Endometrium (tissue), 2 donors: ENCODE measurements at regions not wholly inside any gene's neighbourhood (a gene's known extent, or its start where the extent isn't known, plus 50 kb on each side); places are given as distances from the start of the nearest gene placed in this dataset.

Experiments used
- FAIRE-seq: peaks from 2 replicates; lab custom pipeline; 2012; peaks lifted over from hg19 to GRCh38; lab: Jason Lieb, UNC
- donor health status: control.
- donor health status: control.

DNA sequence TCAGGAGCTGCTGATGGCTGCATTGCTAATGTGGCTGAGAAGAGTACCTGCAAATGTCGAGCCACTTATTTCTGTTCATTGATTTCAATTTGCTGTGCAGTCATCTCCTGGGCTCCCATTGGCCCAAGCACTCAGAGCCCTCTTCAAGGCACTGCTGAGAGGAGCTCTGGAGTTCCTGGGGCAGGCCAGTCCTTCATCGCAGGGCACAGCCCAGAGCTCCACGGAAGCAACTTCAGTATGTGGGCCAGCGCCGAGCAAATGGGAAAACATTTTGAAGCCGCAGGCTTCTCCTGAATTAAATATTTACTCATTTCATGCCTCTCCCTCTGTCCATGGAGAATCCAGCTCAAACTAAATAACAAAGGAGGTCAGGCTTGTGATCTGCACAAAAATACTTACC is 383.3 kb downstream of the BCOR start:
- FAIRE-seq = no peak

DNA sequence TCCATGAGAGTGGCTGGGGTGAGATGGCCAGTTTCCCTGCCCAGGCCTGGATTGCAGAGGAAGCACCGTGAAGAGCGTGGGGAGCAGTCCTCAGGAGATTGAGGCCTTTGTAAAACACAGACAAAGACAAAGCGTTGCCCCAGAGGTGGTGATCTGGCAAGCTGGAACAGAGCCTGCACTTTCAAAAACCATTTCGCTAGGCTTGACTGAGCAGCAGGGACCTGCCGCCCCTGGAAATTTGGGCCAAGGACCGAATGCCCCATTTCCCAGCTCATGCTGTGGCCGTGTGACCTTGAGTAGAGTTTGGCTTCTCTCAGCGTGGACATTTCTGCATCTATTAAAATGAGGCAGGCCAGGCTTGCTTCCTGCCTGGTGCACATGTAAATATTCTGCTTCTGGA is 381.4 kb downstream of the BCOR start:
- FAIRE-seq = no peak

DNA sequence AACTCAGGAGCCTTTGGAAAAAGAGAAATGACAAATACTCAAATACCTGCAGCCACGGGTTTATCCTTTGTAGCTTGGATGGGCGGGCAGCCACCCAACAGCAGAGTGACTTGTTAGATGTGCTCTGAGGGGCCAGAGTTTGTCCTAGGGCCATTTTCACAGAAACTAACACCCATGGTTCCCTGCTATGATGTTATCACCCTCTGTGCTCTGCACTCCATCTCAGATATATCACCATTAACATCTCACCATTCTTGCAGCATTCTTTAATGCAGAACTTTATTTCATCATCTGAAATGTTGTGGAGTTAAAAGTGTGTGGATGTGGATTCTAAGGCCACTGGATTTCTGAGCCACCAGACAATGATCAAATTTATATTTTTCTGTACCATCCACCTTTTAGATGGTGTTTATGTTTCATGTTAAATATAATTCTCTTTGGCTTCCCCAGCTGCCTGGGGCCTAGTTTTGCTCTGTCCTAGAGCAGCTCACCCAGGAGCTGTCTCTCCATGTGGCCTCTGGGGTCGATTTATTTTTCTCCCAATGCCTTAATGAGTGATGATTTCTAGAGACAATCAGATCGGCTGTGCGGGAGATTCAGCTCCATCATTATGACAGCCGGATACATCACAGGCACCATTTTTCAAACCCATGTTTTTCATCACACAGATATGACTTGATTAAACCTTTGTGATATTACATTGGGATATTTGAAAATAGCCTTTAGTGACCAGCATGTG is 380.8 kb downstream of the BCOR start:
- no peak for FAIRE-seq

DNA sequence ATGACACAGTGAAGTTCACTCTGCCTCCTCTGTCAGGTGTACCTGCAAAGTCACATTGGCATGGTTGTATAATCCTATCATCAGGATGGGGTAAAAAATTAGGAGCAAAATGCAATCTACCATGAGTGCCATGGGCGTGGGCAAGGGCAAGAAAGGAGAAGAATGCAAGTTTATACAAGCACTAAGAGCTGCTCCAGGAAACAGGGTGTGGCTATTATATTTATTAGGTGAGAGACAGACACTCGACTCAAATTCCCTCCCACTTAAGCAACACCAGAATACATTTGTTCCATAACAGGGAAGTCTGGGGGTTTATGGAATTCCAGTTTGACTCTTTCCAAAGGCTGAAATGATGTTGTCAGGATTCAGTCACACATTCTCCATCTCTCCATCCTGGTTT is 378.8 kb downstream of the BCOR start:
- no peak for FAIRE-seq

DNA sequence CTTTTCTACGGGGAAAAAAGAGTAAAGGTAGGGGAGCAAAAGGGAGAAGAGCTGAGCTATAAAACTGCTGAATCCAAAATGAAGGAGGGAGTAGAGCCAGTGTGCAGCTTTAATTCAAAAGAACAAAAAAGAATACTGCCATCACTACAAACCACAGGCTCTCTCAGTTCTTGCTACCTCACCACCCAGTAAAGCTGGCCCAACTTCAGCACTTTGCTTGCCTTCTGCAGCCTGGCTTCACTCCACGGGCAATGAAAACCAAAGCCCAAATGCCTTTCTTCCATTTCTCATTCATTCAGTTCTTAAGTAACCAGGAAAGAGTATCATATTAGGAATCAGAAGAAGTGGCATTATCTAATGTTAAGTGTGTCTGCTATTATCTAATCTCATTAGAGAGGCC is 376.8 kb downstream of the BCOR start:
- no peak for FAIRE-seq

DNA sequence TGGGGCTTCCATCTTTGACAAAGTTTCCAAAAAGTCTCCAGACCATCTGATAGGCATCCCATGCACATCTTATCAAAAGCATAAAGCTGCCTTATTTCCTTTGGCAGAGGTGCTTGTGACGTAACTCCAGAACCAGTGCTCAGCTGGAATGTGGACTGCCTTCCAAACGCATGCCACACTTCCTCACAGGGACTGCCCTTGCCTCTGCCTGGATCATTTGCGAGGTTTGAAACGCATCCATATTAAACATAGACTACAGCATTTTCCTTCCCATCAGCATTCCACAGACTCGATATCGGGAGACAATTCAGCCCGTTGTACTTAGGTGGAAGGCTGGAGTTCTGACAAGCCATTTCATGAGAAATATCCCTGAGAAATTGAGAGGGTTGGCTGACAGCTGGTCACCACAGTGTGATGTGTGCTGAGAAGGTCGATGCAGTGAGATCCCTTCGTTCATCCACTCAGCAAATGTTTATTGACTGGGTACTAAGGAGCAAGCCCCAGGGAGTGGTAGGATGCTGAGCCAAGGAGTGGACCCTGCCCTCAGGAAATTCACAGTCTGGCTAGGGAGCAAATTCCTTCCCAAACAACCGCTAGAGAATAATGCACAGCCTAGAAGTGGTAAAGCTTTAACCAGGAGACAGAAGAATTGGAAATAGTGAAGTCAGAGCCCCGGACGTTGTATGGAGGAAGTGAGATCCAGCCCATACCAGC is 376.0 kb downstream of the BCOR start:
- no peak for FAIRE-seq

DNA sequence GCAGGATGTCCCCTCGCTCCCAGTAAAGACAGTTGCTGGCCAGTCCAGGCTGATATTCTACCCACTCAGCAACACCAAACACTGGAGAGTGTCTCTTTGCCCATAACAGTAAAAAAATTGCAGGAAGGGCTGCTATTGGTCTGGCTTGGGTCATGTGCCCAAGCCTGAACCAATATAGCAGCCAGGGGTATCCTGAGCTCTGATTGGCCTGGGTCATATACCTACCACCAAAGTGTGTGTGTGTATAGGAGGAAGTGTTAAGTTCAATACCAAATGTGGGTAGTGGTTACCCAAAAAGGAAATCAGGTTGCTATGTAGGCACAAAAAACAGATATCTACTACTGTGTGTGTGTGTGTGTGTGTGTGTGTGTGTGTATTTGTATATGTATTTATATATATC is 373.2 kb downstream of the BCOR start:
- no peak for FAIRE-seq

DNA sequence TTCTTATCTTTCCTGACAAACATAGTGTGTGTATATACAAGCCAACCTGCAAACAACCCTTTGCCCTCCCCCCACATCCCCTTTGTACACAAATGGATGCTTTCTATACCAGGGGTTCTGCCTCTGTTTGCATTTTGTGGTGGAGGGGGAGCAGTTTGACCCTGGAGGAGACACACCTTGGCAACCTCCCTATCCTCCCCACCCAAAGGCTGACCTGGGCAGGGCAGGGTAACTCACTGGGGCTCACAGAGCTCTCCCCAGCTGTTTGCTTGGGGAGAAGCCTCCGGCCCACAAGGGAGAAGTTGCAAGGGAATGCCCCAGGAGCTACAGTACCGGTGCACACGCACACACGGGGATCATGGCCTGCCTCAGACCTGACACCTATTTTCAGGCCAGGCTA is 372.6 kb downstream of the BCOR start:
- FAIRE-seq = no peak

DNA sequence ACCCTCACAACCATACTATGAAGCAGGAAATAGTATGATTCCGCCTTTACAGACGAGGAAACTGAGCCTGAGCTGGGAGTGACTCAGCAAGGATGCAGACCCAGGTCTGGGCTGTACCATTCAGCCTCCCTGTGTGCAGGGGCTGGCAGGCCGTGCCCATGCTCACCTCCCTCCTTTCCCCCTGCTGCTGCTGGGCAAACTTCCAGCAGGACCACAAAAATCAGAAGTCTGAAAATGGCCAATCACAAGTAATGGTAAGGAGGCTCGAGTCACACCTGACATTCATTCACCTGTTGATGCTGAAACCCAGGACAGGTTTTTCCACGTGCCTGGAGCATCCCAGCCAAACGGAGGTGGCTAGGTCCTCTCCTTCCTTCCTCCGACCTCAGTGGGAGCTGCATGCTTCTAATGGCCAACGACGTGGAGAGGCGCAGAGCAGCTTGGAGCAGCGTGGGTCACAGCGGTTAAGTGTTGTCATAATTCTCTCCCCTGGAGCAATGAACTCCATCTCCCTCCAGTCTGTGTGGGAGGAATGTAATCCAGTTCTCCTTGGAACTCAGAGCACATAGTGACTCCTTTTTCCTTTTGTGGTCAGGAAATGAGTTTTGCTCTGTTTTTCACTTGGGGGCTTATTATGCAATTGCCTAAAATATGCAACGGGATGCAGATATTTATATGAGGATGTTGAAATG is 371.7 kb downstream of the BCOR start:
- peak; percentile 83 for FAIRE-seq

DNA sequence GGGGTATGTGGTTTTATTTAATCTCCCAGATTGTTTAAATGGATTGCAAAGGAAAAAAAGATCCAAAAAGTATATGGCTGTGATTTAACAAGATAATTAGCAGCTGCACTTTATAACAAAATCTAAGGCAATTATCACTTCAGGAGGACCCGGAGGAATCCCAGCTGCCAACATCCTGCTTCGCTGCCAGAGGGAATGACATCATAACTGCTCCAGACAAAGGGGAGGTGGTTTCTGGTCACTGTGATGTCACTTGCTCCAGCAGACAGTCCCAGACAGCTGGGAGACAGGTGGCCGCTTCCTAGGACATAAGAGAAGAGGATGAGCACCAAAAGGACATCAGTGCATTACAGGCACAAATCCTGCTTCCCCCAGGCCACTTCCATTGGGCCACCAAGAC is 371.0 kb downstream of the BCOR start:
- FAIRE-seq = no peak

DNA sequence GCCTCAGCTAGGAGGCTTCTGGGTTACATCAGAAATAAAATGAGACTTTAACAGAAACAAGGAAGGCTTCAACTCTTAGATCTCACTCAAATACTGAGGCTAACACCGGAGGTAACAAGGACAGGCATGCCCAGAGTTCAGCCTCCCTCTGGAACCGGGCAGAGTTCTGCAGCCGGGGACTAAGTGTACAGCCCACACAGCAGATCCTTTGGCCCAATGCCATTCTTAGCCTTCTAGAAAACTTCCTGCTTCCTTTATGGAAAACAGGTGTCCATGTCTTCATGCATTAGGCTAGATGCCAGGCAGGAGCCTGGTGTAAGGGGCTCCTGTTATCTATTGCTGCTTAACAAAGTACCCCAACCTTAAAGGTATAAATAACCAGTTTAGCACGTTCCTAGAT is 369.7 kb downstream of the BCOR start:
- no peak for FAIRE-seq

DNA sequence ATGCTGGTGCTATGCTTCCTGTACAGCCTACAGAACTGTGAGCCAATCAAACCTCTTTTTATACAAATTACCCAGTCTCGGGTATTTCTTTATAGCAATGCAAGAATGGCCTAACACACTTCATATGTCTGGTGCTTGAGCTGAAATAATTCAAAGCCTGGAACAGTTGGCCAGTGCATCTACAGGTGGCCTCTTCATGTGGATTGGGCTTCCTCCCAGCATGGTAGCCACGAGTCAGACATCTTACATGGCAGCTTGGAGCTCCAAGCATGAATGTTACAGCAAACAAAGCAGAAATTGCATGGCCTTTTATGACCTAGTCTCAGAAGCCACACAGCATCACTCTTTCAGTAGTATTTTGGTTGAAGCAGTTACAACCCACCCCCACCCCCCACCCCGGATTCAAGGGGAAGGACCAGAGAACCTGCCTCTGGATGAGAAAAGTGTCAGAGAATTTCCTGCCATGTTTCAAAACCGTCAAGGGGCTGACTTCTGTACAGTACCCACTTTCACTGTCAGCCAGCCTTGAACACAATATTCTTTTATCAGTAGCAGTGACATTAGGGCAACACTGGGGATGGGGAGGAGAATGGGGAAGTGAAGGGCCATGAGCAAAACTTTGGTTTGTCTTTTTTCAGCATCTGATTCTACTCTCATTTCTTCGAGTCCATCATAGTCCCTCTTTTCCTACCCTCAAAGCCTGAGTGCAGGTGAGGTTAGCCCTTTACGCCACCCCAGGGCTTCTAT is 368.7 kb downstream of the BCOR start:
- FAIRE-seq = no peak

DNA sequence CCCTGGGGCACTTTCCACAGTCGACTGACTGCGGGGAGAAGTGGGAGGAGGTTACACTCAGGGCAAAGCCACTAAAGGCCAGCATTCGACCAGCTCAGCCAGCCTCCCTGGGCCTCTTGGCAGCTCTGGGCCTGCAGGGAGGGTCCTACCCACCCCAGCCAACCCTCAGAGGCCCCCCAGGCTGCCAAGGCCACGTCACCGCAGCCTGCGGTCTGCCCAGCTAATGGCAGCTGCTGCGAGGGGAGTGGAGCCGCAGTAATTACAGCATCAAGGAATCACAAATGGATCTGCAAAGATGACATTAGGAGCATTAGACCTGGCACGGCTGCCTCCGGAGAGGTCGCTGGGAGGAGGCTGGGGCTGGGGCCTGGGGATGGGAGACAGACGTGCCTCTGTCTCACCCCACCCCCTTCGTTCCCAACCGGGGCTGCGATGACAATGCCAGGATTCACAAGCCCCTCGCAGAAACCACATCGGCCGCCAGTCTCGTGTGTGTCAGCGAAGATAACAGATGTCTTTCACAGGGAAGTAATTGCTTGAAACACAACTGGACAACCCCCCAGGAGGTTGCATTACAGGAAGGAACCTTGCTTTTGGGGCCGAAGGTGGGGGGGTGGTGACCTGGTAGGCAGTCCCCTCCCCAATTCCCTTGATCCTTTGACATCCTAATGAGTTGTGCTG is 367.6 kb downstream of the BCOR start:
- no peak for FAIRE-seq

DNA sequence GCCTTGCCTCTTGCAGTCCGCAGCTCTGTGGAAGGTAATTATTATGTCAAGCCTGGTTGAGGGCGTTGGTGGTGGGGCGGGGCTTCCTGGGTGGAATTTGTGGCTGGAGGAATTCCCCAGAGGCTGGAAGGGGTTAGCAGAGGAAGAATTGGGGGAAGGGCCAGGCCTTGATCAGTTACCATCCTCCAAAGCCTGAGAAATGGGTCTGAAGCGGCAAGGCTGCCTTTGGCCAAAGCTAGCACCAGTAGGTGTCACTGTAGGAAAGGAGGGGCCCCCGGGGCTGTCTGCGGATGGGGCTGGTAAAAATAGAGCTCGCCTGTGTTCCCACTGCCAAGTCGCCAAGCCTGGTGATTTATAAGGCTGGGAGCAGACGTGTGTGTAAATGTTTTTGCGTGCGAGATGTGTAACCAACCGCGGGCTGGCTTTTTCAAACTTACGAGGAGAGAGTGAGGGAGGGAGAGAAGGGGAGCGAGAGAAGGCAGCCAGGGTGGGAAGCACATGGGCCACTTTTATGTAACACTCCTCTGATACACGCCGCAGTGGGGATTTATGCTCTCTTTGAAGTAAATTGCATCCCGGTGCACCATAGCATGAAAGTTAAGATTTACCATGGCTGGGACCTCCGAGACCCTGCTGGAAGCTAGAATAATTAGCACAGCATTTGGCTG is 367.0 kb downstream of the BCOR start:
- FAIRE-seq = no peak

DNA sequence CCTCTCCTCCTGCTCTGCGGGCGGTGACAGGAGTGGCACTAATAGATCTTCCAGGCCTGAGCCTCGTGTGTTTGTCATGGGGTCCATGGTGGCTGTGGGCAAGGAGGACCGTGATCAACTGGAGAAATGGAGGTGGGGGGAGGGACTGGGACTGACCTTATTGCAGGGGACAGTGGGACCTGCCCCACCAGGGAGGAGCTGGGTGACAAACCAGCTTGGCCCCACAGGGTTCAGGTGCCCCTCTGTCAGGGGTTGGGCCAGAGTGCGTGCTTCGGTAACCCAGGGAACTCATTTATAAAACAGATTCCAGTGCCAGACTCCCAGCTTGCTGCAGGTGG is 366.5 kb downstream of the BCOR start:
- no peak for FAIRE-seq

DNA sequence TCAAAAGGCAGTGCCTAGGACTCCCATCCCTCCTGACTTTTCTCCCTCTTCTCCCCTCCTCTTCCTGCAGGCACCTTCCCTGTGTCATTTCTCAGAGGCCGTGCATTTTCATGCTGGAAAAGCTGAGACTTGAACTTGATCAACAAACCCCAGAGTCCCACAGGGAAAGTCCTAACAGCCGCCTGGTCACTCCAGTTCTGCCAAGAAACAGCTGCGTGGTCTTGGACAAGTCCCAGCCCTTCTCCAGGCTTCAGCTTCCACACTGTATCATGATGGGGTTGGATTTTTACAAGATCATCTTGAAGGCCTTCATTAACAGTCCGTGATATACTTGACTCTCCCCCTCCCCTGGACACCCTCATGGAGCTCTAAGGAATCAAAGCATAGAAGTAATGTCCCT is 366.0 kb downstream of the BCOR start:
- FAIRE-seq = no peak

DNA sequence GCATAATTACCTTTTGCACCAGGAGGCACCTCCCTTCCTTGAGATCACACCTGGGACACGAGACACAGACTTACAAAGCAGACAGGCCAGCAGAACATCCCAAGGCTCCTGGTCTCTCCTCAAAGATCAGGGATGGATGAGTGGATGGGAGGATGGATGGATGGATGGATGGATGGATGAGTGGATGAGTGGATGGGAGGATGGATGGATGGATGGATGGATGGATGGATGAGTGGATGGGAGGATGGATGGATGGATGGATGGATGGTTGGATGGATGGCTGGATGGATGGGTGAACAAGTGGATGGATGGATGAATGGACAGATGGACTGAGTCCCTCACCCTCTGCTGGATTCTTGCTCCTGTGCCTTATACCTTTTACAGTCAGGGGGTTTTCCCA is 364.0 kb downstream of the BCOR start:
- FAIRE-seq = no peak

DNA sequence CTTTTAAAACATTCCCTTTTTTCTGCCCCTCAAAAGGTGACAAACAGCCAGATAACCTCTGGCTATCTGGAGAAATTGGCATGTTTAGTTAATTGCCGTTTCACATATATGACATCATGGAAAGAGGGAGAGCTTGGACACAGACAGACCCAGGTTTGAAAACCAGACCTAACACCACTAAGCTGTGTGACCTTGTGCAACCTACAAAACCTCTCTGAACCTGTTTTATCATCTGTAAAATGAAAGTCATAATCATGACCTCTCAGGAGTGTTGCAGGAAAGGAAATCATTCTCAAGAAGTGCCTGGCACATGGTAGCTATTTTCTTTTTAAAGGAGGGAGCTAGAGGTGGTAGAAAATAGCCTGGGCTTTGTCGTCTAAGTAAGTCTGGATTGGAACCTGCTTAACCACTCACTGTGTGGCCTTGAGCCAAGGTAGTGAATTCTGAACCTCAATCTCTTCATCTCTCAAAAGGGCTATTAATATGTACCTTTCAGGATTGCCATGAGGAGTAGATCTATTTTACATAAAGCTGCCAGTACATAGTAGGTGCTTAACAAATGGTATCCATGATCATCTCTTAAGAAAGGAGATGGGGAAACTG is 363.5 kb downstream of the BCOR start:
- no peak for FAIRE-seq

DNA sequence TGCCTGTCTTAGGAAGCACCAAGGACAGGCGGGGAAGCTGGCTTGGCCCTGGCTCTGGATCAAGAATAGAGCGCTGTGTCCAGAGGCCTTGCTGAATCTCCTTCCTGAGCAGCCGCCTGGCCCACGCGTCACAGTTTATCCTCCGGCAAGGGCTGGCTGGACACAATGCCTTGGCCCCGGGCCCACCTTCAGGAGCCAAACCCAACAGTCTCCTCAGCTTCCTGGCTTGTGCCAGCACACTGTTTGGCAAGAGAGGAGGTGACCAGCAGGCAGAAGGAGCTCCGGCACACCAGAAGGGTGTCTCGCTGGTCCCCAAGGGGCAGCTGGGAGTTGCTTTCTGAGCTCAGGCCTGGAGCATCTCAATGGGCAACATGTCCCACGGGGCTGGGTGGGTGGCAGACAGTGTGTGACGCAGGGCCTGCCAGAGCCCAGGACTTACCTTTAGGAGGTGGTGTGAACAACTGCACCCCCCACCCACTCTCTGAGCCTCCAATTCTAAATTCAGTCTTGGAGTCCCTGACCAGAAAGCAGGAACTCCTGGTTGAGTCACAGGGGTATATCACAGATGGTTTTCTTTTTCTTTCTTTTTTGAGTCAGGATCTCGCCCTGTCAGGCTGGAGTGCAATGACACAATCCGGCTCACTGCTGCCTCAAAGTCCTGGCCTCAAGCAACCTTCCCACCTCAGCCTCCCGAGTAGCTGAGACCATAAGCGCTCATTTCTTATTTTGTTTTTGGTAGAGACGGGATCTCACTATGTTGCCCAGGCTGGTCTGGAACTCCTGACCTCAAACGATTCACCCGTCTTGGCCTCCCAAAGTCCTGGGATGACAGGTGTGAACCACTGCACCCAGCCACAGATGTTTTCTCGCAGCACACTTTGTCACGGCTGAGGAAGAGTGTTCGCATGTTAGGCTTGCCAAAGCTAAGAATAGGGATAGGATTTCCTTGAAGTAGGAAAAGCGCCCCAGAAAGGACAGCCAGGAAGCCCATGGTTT is 361.2 kb downstream of the BCOR start:
- no peak for FAIRE-seq

DNA sequence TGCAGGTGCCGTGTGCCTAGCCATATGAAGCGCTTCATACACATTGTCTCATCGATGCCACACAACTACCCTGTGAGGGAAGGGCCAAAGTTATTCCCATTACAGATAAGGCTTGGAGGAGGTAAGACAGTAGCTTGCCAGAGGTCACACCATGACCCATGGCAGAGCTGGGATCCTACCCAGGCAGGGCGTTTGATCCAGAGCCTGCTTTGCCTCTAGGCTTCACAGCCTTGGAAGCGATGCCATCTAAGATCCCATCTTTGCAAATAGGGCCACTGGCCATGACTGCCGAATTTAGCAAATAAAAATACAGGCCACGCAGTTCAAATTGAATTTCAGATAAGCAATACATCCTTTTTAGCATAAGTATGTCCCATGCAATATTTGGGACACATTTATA is 358.2 kb downstream of the BCOR start:
- FAIRE-seq = no peak
